OCI-LY7 (cell line): ENCODE measurements at regions not wholly inside any gene's neighbourhood (a gene's known extent, or its start where the extent isn't known, plus 50 kb on each side); places are given as distances from the start of the nearest gene placed in this dataset.

Experiments used
- EZH2phosphoT487 ChIP-seq: fragments of 200-600 bp; sonication (generic); IDR thresholded peaks from 2 replicates; pipeline ENCODE4 v1.6.1; 2018; ENCODE audit warnings: low read depth, borderline replicate concordance, mild to moderate bottlenecking, mixed run types, antibody characterized with exemption, low read length, moderate library complexity, mixed read lengths
- TF ChIP-seq, protein P1 (sequence below): fragments of 200-600 bp; sonication (generic); conservative IDR thresholded peaks from 2 replicates; pipeline ENCODE4 v1.5.1; 2014; ENCODE audit warnings: mild to moderate bottlenecking, antibody characterized with exemption, low read length, moderate library complexity, mixed read lengths

GRCh38 chr20:12316794-12317193 is 399.1 kb downstream of the BTBD3 start:
- TF ChIP-seq, protein P1, sequence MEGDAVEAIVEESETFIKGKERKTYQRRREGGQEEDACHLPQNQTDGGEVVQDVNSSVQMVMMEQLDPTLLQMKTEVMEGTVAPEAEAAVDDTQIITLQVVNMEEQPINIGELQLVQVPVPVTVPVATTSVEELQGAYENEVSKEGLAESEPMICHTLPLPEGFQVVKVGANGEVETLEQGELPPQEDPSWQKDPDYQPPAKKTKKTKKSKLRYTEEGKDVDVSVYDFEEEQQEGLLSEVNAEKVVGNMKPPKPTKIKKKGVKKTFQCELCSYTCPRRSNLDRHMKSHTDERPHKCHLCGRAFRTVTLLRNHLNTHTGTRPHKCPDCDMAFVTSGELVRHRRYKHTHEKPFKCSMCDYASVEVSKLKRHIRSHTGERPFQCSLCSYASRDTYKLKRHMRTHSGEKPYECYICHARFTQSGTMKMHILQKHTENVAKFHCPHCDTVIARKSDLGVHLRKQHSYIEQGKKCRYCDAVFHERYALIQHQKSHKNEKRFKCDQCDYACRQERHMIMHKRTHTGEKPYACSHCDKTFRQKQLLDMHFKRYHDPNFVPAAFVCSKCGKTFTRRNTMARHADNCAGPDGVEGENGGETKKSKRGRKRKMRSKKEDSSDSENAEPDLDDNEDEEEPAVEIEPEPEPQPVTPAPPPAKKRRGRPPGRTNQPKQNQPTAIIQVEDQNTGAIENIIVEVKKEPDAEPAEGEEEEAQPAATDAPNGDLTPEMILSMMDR = no peak
- no peak for TF ChIP-seq EZH2phosphoT487
